ENCODE measurements at regions not wholly inside any gene's neighbourhood (a gene's known extent, or its start where the extent isn't known, plus 50 kb on each side); places are given as distances from the start of the nearest gene placed in this dataset.

DNA sequence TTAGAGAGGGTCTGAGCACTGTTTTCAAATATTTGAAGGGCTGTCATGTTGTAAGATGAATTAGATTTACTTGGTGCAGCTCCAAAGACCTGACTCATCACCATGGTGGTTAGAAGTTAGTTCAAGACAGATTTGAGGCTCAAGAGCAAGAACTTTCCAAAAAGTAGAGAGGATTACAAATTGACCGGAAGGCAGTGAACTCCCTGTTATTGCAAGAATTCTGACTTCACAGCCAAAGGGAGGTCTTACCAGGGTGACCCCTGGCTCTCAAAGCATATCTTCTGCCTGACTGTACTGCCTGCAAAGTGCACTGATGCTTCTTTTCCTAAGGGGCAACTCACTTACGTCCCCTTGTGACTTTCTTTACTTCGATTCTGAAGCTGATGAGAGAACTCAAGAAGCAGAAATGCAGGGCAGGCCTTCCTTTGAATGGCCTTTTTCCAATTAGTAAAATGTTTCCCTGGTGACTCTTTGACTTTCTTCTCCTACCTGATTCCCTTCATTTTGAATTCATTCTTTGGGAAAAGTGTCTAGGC lies 86.4 kb downstream of the NAV1 start:
- TF ChIP-seq EP300 (IDR thresholded peaks at IDR 0.05; ENCODE audit: borderline replicate concordance in 1 of 2, low read depth in 2 of 2, low read length in 2 of 2) (no peak), POLR2AphosphoS5 (IDR thresholded peaks at IDR 0.05; ENCODE audit: low read depth, low read length) (no peak), USF2 (IDR thresholded peaks at IDR 0.05; ENCODE audit: low read length) (no peak), ZNF274 (IDR thresholded peaks at IDR 0.05; ENCODE audit: borderline replicate concordance, extremely low read depth, low read length) (no peak), RAD21 (IDR thresholded peaks at IDR 0.05 in 1 of 2, conservative IDR thresholded peaks at IDR 0.05 in 1 of 2; ENCODE audit: low read depth in 2 of 2, low read length in 2 of 2) (no peak), YY1 (IDR thresholded peaks at IDR 0.05; ENCODE audit: low read depth, low read length) (no peak), TEAD4 (IDR thresholded peaks at IDR 0.05; ENCODE audit: low read depth, low read length) (no peak), KDM1A (IDR thresholded peaks at IDR 0.05; ENCODE audit: borderline replicate concordance, low read length) (no peak), SIRT6 (IDR thresholded peaks at IDR 0.05; ENCODE audit: low read length) (no peak)

Data from H1 (cell line).